GM23248 (cell line): ENCODE measurements at regions not wholly inside any gene's neighbourhood (a gene's known extent, or its start where the extent isn't known, plus 50 kb on each side); places are given as distances from the start of the nearest gene placed in this dataset.

Experiments
- EZH2 ChIP-seq: fragments of 200-600 bp; sonication (generic); IDR thresholded peaks from 2 replicates; pipeline ENCODE4 v1.6.1; 2018; ENCODE audit warnings: antibody characterized with exemption, mild to moderate bottlenecking; ENCODE audit not compliant: insufficient read depth, poor library complexity, severe bottlenecking
- EZH2phosphoT487 ChIP-seq: fragments of 200-600 bp; sonication (generic); IDR thresholded peaks from 2 replicates; pipeline ENCODE4 v1.6.1; 2018; ENCODE audit warnings: antibody characterized with exemption, moderate library complexity, mild to moderate bottlenecking, low read depth; ENCODE audit not compliant: insufficient read depth

GRCh38 chrY:9035246-9035645, 302.0 kb upstream of the TSPY4 start:
- TF ChIP-seq EZH2 (no peak), EZH2phosphoT487 (no peak)
